ENCODE measurements at regions not wholly inside any gene's neighbourhood (a gene's known extent, or its start where the extent isn't known, plus 50 kb on each side); places are given as distances from the start of the nearest gene placed in this dataset.

DNA sequence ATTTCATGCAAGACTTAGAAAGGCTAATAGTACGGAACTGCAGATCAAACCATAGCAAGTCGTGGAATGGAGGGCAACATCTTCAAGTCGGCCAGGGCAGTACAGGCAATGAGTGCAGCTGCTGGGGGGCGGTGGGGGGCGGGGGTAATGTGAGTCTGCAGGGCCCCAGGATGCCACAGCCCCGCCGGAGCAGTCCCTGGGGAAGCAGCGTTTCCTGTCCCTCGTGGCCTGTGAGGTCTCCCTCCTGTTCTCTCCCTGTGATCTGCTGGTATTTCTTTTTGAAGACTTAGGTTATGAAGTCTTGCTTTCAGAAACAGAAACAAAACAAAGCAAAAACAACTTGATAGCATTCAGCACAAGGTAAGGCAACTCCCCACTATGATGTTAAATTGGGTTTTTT, 351.9 kb downstream of the FOXA2 start:
- TF ChIP-seq, protein P1, sequence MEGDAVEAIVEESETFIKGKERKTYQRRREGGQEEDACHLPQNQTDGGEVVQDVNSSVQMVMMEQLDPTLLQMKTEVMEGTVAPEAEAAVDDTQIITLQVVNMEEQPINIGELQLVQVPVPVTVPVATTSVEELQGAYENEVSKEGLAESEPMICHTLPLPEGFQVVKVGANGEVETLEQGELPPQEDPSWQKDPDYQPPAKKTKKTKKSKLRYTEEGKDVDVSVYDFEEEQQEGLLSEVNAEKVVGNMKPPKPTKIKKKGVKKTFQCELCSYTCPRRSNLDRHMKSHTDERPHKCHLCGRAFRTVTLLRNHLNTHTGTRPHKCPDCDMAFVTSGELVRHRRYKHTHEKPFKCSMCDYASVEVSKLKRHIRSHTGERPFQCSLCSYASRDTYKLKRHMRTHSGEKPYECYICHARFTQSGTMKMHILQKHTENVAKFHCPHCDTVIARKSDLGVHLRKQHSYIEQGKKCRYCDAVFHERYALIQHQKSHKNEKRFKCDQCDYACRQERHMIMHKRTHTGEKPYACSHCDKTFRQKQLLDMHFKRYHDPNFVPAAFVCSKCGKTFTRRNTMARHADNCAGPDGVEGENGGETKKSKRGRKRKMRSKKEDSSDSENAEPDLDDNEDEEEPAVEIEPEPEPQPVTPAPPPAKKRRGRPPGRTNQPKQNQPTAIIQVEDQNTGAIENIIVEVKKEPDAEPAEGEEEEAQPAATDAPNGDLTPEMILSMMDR (IDR thresholded peaks at IDR 0.05): no peak
- TF ChIP-seq POLR2A (IDR thresholded peaks at IDR 0.05): no peak
